Neuron (in vitro differentiated cells): ENCODE measurements at regions not wholly inside any gene's neighbourhood (a gene's known extent, or its start where the extent isn't known, plus 50 kb on each side); places are given as distances from the start of the nearest gene placed in this dataset.

Source experiments
- H2AFZ ChIP-seq: one replicate; pipeline ENCODE4 v1.6.1; 2013; ENCODE audit warnings: low read depth, mild to moderate bottlenecking, inconsistent platforms, low read length, moderate library complexity
- H3K27me3 ChIP-seq: one replicate; pipeline ENCODE4 v1.6.1; 2013; ENCODE audit warnings: low read length; ENCODE audit not compliant: insufficient read depth
- H3K36me3 ChIP-seq: one replicate; pipeline ENCODE4 v1.6.1; 2013; ENCODE audit warnings: low read length; ENCODE audit not compliant: insufficient read depth
- H3K4me1 ChIP-seq: one replicate; pipeline ENCODE4 v1.6.1; 2013; ENCODE audit warnings: low read length; ENCODE audit not compliant: insufficient read depth
- H3K4me3 ChIP-seq: 2 replicates; pipeline ENCODE4 v1.5.1; 2013; ENCODE audit warnings: mild to moderate bottlenecking, low read length, moderate library complexity
- H3K9me3 ChIP-seq: one replicate; pipeline ENCODE4 v1.6.1; 2013; ENCODE audit warnings: low read length

DNA sequence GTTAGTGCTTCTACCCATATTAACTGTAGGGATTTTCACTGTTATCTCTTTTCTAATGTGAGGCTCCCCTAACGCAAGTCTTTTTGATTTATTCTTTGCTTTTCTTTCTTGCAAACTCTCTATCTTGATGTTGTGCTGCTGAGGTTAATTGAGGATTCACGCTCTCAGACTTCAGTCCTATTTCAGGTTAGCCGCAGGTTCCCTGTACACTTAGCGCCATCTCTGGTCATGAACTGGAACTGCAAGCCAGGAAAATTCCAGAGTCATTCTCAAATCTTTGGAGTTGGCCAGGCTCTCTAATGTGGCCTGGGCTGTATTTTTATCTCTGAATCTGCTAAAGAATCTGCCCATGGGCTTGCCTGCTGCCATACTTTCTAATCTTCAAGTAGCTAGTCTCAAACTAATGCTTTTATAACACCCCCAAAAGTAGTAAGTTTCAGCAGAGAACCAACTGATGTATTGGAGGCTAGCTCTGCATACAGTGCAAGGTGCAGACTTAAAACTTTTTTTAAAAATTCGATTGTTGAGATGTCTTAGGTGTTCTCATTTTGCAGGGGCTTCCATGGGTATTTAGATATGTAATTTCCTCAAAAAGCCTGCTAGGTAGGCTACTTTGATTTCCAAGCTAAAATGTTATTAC lies 91.1 kb upstream of the OPRM1 start:
- Histone ChIP-seq H3K27me3 (no peaks in the 10 kb centered on the region), H3K4me3 (no peak overlapping the region), H3K9me3 (no peaks in the 10 kb centered on the region), H2AFZ (no peak overlapping the region), H3K36me3 (no peaks in the 10 kb centered on the region), H3K4me1 (no peaks in the 10 kb centered on the region)

DNA sequence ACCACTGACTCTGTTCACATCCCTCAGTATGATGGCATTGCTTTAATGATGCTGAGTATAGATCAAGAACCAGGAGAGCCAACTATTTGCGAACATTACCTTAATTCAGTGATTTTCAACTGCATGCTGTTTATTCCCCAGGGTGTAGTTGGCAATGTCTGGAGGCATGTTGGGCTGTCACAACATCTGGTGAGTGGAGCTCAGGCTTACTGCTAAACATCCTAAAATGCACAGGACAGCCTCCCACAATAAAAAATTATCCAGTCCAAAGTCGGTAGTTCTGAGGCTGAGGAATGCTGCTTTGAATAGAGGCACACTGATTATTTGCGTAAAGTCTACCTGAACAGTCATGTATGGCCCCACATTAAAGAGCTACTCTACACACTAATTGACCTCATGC lies 94.8 kb upstream of the OPRM1 start:
- H3K36me3 ChIP-seq, result no peaks in the 10 kb centered on the region
- no peak overlapping the region for H3K4me3 ChIP-seq
- H3K4me1 ChIP-seq, result no peaks in the 10 kb centered on the region
- H2AFZ ChIP-seq, result no peak overlapping the region
- no peaks in the 10 kb centered on the region for H3K27me3 ChIP-seq
- no peaks in the 10 kb centered on the region for H3K9me3 ChIP-seq

DNA sequence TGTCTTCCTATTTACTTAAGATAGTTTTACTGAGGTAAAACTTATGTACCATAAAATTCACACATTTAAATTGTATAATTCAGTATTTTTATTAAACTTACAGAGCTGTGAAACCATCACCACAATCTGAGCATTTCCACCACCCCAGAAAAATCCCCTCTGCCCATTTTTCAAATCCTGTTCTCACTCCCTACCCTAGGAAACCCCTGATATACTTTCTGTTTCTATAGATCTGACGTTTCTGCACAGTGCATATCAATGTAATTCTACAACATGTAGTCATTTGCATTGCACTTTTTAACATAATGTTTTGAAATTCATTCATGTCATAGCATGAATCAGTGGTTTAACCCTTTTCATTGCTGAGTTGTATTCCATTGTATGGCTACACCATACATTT lies 96.7 kb upstream of the OPRM1 start:
- Histone ChIP-seq H3K4me1 (no peaks in the 10 kb centered on the region), H3K4me3 (no peak overlapping the region), H3K36me3 (no peaks in the 10 kb centered on the region), H2AFZ (no peak overlapping the region), H3K9me3 (no peaks in the 10 kb centered on the region), H3K27me3 (no peaks in the 10 kb centered on the region)

DNA sequence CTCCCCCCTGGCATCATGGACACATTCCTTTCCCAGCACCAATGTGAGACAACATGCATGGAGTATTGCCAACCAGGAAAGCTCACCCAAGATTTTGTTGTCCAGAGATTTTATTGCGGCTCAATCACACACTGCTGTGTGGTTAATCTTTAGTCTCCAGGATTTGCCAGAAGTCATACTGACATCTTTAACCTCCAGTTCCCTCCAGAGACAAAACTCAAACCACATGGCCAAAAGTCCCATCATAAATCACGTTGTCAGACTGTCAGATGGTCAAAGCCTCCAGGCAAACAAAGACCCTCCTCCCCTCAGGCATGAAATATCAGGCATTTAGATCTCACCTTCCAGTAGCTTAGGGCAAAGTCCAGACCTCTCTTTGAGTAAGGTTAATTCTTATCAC lies 97.3 kb upstream of the OPRM1 start:
- Histone ChIP-seq H3K9me3 (no peaks in the 10 kb centered on the region), H3K27me3 (no peaks in the 10 kb centered on the region), H3K36me3 (no peaks in the 10 kb centered on the region), H2AFZ (no peak overlapping the region), H3K4me3 (no peak overlapping the region), H3K4me1 (no peaks in the 10 kb centered on the region)

DNA sequence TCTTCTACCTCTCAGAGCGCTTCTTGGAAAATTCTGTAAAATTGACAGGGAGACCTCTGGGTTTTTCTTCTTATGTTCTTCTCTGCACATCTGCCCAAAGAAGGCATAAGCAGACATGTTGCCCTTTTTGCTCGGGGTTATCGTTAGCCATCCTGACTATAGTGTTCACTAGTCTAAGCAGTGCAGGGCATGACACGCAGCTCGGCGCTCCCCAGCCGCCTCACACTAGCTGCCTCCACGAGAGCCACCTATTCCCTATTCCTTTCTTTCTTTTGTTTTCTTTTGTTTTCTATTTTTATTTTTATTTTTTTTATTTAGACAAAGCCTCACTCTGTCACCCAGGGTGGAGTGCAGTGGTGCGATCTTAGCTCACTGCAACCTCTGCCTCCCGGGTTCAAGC lies 100.2 kb upstream of the OPRM1 start:
- no peak overlapping the region for H2AFZ ChIP-seq
- no peak overlapping the region for H3K4me3 ChIP-seq
- H3K36me3 ChIP-seq, result no peaks in the 10 kb centered on the region
- no peaks in the 10 kb centered on the region for H3K9me3 ChIP-seq
- no peaks in the 10 kb centered on the region for H3K27me3 ChIP-seq
- H3K4me1 ChIP-seq, result no peaks in the 10 kb centered on the region

DNA sequence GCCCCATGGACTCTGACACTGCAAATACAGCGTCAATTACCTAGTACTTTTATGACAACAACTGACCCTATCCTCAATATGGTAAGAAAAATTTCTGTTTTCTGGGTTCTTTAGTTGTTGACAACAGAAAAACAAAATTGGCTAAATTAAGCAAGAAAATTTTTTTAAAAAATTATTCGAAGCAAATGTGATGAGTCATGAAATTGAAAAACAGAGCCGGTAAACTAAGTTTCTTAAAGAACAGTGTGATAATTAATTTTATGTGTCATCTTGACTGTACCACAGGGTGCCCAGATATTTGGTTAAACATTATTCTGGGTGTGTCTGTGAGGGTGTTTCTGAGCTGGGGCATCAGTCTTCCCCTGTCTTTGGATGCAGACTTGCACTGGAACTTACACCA lies 107.6 kb upstream of the OPRM1 start:
- Histone ChIP-seq H3K9me3 (no peaks in the 10 kb centered on the region), H2AFZ (no peak overlapping the region), H3K4me3 (no peak overlapping the region), H3K4me1 (no peaks in the 10 kb centered on the region), H3K36me3 (no peaks in the 10 kb centered on the region), H3K27me3 (no peaks in the 10 kb centered on the region)

DNA sequence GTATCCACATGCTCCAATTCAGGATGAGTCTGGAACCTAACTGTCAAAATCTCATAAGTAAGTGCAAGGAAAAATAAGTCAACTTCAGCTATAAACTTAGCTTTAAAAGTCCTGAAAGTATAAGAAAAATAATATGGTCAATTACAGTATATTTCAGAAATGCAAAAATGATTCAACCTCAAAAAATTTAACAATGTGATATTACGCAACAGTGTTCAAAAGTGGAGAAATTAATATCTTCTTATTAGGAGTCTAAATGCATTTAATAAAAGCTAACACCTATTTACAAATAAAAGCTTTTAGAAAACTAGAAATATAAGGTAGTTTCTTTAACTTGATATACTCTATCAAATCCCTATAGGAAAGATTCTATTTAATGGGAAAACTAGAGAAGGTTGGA lies 111.2 kb upstream of the OPRM1 start:
- H3K9me3 ChIP-seq, result no peaks in the 10 kb centered on the region
- H3K4me3 ChIP-seq, result no peak overlapping the region
- no peaks in the 10 kb centered on the region for H3K36me3 ChIP-seq
- H3K4me1 ChIP-seq, result no peaks in the 10 kb centered on the region
- no peak overlapping the region for H2AFZ ChIP-seq
- H3K27me3 ChIP-seq, result no peaks in the 10 kb centered on the region

DNA sequence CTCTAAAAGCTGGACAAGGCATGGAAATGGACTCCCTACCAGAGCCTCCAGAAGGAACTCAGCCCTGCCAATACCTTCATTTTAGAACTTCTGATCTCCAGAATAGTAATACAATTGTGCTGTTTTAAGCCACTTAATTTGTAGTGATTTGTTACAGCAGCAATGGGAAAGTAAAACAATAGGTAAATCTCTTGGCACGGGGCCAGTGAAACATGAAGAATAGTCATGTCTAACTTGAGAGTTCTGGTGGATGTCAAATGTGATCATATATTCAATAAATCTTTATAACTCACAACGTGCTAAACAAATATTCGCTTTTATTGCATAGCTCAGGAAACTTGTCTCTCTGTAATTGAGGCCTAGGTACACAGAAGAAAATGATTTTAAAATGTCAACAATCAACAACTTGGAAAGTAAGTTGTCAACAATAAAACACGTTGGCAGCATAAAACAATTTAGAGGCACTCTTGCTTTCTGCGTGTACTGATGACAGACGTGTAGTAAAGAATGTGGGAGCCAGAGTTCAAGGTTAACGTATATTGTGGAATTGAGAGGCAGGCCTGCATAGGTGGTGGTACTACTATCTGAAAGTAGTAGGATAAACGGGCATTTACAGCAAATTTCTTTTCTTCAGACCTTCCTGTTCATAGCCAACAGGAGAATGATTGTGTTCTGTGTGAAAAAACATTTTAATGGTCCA lies 140.5 kb upstream of the OPRM1 start:
- no peaks in the 10 kb centered on the region for H3K36me3 ChIP-seq
- H3K27me3 ChIP-seq, result no peaks in the 10 kb centered on the region
- no peaks in the 10 kb centered on the region for H3K4me1 ChIP-seq
- H3K4me3 ChIP-seq, result no peak overlapping the region
- no peak overlapping the region for H2AFZ ChIP-seq
- H3K9me3 ChIP-seq, result no peaks in the 10 kb centered on the region

DNA sequence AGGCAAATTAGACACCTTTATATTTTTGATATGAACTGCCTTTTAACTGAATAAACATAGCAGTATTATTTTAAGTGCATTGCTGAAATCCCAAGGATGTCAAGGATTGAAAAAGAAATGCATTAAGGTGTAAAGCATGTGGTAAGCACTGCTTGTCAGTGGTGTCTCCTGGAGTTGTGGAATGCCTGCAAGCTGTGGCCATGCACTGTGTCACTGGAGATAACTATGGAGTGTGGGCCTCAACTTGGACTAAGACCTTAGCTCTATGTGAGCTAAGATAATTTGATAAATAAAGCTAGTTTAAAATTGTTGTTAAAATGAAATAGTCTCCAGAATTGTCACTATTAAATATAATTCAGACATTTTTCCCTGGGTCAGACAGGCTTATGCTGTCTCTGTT lies 156.6 kb upstream of the OPRM1 start:
- H3K4me1 ChIP-seq, result no peaks in the 10 kb centered on the region
- no peaks in the 10 kb centered on the region for H3K9me3 ChIP-seq
- H3K4me3 ChIP-seq, result no peak overlapping the region
- no peak overlapping the region for H2AFZ ChIP-seq
- no peaks in the 10 kb centered on the region for H3K27me3 ChIP-seq
- H3K36me3 ChIP-seq, result no peaks in the 10 kb centered on the region

DNA sequence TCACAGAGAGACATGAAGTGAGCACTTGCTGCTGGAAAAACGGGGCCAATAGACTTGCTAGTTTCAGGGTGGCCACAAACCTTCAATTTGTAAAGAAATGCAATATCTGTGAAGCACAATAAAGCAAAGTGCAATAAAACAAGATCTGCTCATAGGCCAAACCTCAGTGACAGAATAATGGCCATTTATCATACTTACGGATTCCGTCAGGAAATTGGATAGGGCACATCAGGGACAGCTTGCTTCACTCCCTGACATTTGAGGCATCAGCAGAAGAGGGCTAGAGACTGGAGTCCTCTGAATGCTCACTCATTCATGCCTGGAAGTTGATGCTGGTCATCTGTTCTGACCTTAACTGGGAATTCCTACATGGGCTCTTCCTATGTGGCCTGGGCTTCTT lies 165.5 kb upstream of the OPRM1 start:
- H2AFZ ChIP-seq, result no peak overlapping the region

DNA sequence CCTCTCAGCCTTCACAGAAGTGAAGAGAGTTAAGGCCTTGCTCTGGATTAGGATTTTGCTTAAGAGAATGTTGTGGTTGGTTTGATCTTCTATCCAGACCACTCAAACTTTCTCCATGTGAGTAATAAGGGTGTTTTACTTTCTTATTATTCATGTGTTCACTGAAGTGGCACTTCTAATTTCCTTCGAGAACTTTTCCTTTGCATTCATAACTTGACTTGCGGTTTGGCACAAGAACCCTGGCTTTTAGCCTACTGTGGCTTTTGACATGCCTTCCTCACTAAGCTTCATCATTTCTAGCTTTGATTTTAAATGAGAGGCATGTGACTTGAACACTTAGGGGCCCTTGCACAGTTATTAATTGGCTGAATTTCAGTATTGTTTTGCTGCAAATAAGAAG lies 166.1 kb upstream of the OPRM1 start:
- no peaks in the 10 kb centered on the region for H3K36me3 ChIP-seq
- H3K4me1 ChIP-seq, result no peaks in the 10 kb centered on the region
- no peaks in the 10 kb centered on the region for H3K27me3 ChIP-seq
- no peaks in the 10 kb centered on the region for H3K9me3 ChIP-seq
- H3K4me3 ChIP-seq, result no peak overlapping the region
- no peak overlapping the region for H2AFZ ChIP-seq

More for the DNA sequence above, 165.5 kb upstream of the OPRM1 start:
- Histone ChIP-seq H3K4me1 (no peaks in the 10 kb centered on the region), H3K36me3 (no peaks in the 10 kb centered on the region), H3K9me3 (no peaks in the 10 kb centered on the region), H3K4me3 (no peak overlapping the region), H3K27me3 (no peaks in the 10 kb centered on the region)

DNA sequence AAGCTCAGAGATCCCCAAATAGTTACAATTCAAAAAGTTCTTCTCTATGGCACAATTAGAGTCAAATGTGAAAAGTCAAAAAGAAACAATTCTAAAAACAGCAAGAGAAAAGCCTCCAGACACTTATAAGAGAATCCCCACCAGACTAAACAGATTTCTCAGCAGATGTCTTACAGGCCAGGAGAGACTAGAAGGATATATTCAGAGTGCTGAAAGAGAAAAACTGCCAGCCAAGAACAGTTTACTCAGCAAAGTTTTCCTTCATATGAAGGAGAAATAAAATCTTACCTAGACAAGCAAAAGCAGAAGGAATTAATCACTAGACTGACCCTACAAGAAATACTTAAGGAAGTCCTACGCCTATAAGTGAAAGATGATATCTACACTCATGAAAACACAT lies 176.1 kb upstream of the OPRM1 start:
- Histone ChIP-seq H3K36me3 (no peaks in the 10 kb centered on the region), H3K4me1 (no peaks in the 10 kb centered on the region), H2AFZ (no peak overlapping the region), H3K9me3 (no peaks in the 10 kb centered on the region), H3K4me3 (no peak overlapping the region), H3K27me3 (no peaks in the 10 kb centered on the region)

DNA sequence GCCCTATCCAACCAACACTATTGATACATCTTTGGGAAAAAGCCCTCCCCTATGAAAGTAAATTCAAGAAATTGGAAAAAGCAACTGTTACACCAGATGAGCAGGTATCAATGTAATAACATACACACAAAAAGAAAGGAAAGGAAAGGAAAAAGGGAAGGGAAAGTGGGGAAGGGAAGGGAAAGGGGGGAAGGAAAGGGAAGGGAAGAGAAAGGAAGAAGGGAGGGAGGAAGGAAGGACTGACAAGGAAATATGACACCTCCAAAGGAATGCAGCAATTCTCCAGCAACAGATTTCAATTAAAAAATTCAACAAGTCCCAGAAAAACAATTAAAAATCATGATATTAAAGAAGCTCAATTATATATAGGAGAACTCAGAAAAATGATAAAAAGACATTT lies 176.9 kb upstream of the OPRM1 start:
- no peak overlapping the region for H3K4me3 ChIP-seq
- H2AFZ ChIP-seq, result no peak overlapping the region
- H3K27me3 ChIP-seq, result no peaks in the 10 kb centered on the region
- H3K36me3 ChIP-seq, result no peaks in the 10 kb centered on the region
- no peaks in the 10 kb centered on the region for H3K9me3 ChIP-seq
- no peaks in the 10 kb centered on the region for H3K4me1 ChIP-seq

DNA sequence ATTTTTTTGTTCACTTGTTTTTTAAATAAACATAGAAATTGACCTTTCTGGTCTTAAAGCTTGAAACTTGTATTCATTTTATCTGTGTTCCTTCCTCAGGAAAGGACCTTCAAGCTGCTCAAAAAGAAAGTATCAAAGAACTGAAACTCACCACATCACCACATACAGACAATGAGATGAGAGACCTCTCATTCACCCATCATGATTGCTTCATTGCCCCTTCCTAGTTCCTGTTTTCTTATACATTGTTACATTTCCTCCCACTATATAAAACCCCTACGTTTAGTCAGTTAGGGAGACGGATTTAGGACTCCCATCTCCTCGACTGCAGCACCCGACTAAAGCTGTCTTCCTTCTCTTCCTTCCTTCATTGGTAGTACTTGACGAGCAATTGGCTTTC lies 180.5 kb upstream of the OPRM1 start:
- Histone ChIP-seq H3K4me3 (no peak overlapping the region), H3K4me1 (peaks cover 3% of the 10 kb centered on the region), H3K9me3 (no peaks in the 10 kb centered on the region), H3K36me3 (no peaks in the 10 kb centered on the region), H3K27me3 (no peaks in the 10 kb centered on the region), H2AFZ (no peak overlapping the region)
